Activated T-cell treated with anti-CD3 and anti-CD28 coated beads for 48 hours (primary cell): ENCODE measurements at regions not wholly inside any gene's neighbourhood (a gene's known extent, or its start where the extent isn't known, plus 50 kb on each side); places are given as distances from the start of the nearest gene placed in this dataset.
"Not testable (repeated sequence)": the region's sequence is repeated elsewhere in the genome, so short reads cannot be mapped to it uniquely, and the experiment has no call there.

Source experiments
- DNase-seq: peaks from one replicate; pipeline ENCODE4 v3.0.0-alpha.2; 2020; ENCODE audit warnings: low read depth

- DNase-seq: no peak
Observed at GRCh38 chr5:5741418-5741817, 318.9 kb downstream of the ICE1 start.

GRCh38 chr5:5739490-5739945 lies 317.0 kb downstream of the ICE1 start:
- no peak for DNase-seq

GRCh38 chr5:5738797-5739489 lies 316.5 kb downstream of the ICE1 start:
- no peak for DNase-seq

- DNase-seq: no peak
Observed at GRCh38 chr5:5736007-5736406, 313.5 kb downstream of the ICE1 start.

- DNase-seq: not testable (repeated sequence)
Observed at GRCh38 chr5:5733058-5733457, 310.6 kb downstream of the ICE1 start.

- DNase-seq: no peak
Observed at GRCh38 chr5:5726401-5726800, 303.9 kb downstream of the ICE1 start.

GRCh38 chr5:5721881-5722280 lies 299.4 kb downstream of the ICE1 start:
- DNase-seq: no peak

GRCh38 chr5:5719292-5719691 lies 296.8 kb downstream of the ICE1 start:
- DNase-seq: no peak

- DNase-seq: no peak
Observed at GRCh38 chr5:5716665-5717064, 294.2 kb downstream of the ICE1 start.

- no peak for DNase-seq
Observed at GRCh38 chr5:5711592-5711991, 289.1 kb downstream of the ICE1 start.

GRCh38 chr5:5711112-5711511 lies 288.6 kb downstream of the ICE1 start:
- no peak for DNase-seq

GRCh38 chr5:5710471-5710870 lies 288.0 kb downstream of the ICE1 start:
- no peak for DNase-seq

GRCh38 chr5:5708367-5708919 lies 286.0 kb downstream of the ICE1 start:
- DNase-seq: no peak

- DNase-seq: no peak
Observed at GRCh38 chr5:5705010-5705409, 282.5 kb downstream of the ICE1 start.

- DNase-seq: no peak
Observed at GRCh38 chr5:5704352-5704751, 281.9 kb downstream of the ICE1 start.

GRCh38 chr5:5702934-5703333 lies 280.5 kb downstream of the ICE1 start:
- DNase-seq: no peak

- no peak for DNase-seq
Observed at GRCh38 chr5:5700549-5700948, 278.1 kb downstream of the ICE1 start.

- no peak for DNase-seq
Observed at GRCh38 chr5:5699062-5699461, 276.6 kb downstream of the ICE1 start.

GRCh38 chr5:5695266-5695665 lies 272.8 kb downstream of the ICE1 start:
- no peak for DNase-seq

- no peak for DNase-seq
Observed at GRCh38 chr5:5688925-5689310, 266.4 kb downstream of the ICE1 start.

GRCh38 chr5:5688194-5688924 lies 265.9 kb downstream of the ICE1 start:
- DNase-seq: no peak

- DNase-seq: no peak
Observed at GRCh38 chr5:5687113-5687512, 264.6 kb downstream of the ICE1 start.

- DNase-seq: no peak
Observed at GRCh38 chr5:5686356-5686755, 263.9 kb downstream of the ICE1 start.
